Erythroblast (primary cell): ENCODE measurements at regions not wholly inside any gene's neighbourhood (a gene's known extent, or its start where the extent isn't known, plus 50 kb on each side); places are given as distances from the start of the nearest gene placed in this dataset.

ENCODE experiments used
- GATA1 ChIP-seq: IDR thresholded peaks from 2 replicates; pipeline ENCODE4 v1.6.1; 2011; ENCODE audit warnings: low read depth, mild to moderate bottlenecking, control low read depth, low read length, moderate library complexity
- POLR2A ChIP-seq: IDR thresholded peaks from 2 replicates; pipeline ENCODE4 v1.6.1; 2011; ENCODE audit warnings: mild to moderate bottlenecking, low read length

DNA sequence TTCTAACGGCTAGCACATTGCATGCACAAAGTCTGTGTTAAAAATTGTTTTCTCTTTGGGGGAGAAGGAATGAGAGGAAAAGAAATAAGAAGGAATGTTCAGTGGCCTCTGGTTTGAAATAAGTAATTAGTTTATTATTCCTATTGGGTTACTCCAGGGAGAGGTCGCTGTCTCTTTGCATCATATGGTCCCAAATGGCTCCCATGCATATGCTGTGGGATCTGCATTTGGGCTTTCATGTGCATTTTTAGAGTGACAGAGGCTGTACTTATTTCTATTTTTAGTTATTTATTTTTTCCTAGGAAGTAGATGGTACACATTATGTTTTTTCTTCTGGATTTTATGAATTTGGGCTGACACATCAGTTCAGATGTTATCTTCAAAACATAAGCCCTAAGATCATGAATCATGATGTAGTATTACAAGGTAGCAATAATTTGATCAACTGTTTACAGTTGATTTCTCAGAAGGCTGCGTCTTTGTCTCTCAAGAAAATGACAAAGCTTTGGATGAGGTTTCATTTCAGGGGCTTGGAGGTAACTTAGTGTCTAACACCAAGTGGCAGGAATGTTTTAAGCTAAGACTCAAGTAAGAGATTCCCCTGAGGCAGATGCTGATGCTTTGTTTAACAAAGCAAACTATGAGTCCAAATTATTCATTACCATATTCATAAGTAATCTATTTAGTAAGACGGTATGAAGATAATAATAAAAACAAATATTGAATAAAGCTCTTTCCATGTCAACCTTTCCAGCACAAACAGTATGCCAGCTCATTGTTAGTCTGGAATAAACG is 247.7 kb downstream of the NSUN3 start:
- no peak for TF ChIP-seq POLR2A
- TF ChIP-seq GATA1, result no peak
